ENCODE measurements at regions not wholly inside any gene's neighbourhood (a gene's known extent, or its start where the extent isn't known, plus 50 kb on each side); places are given as distances from the start of the nearest gene placed in this dataset.

- H3K4me3 ChIP-seq (ENCODE audit: insufficient read depth, low read length) = no peak overlapping the region
- H3K36me3 ChIP-seq (ENCODE audit: insufficient read depth, low read length) = no peaks in the 10 kb centered on the region
- H2AFZ ChIP-seq (ENCODE audit: low read length) = no peak overlapping the region
- no peak overlapping the region for H3K4me2 ChIP-seq (ENCODE audit: insufficient read depth, low read length)
- no peaks in the 10 kb centered on the region for H3K79me2 ChIP-seq (ENCODE audit: insufficient read depth, low read length)
- TF ChIP-seq CTCF (IDR thresholded peaks at IDR 0.05; ENCODE audit: extremely low read depth, low read depth, low read length) = no peak
- H3K4me1 ChIP-seq (ENCODE audit: insufficient read depth, low read length) = peaks cover 4% of the 10 kb centered on the region
- H4K20me1 ChIP-seq (ENCODE audit: insufficient read depth, low read length) = no peaks in the 10 kb centered on the region
- no peak for DNase-seq (ENCODE audit: insufficient read length, low spot score, missing footprints)
- H3K27me3 ChIP-seq (ENCODE audit: insufficient read depth, low read length) = no peaks in the 10 kb centered on the region
- no peak overlapping the region for H3K27ac ChIP-seq (ENCODE audit: low read depth, low read length)
- no peaks in the 10 kb centered on the region for H3K9me3 ChIP-seq (ENCODE audit: low read depth, low read length)
These were observed 86.4 kb upstream of the RIPOR2 start for GRCh38 chr6:25022140-25022553.

DNA sequence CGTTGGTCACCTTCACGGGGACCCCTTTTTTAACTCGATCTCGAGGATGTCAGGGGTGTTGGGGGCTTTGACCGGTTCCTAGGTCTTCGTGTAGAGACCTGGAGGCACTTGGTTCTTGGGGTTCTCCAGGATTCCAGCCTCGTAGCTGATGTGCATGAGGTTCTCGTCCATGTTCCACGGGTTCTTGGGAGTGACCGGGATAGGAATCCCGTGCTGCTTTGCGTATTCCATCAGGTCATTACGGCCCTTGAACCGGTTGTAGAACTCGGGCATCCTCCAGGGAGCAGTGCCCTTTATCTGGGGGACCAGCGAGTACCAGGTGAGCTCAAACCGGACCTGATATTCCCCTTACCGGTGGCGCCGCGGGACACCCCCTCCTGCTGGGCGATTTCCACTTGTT, 88.0 kb upstream of the RIPOR2 start:
- no peak for DNase-seq (ENCODE audit: insufficient read length, low spot score, missing footprints)
- Histone ChIP-seq H3K4me2 (ENCODE audit: insufficient read depth, low read length) (no peak overlapping the region), H4K20me1 (ENCODE audit: insufficient read depth, low read length) (no peaks in the 10 kb centered on the region), H3K4me3 (ENCODE audit: insufficient read depth, low read length) (no peak overlapping the region), H2AFZ (ENCODE audit: low read length) (no peak overlapping the region), H3K79me2 (ENCODE audit: insufficient read depth, low read length) (no peaks in the 10 kb centered on the region), H3K4me1 (ENCODE audit: insufficient read depth, low read length) (peaks cover 4% of the 10 kb centered on the region), H3K27me3 (ENCODE audit: insufficient read depth, low read length) (no peaks in the 10 kb centered on the region), H3K9me3 (ENCODE audit: low read depth, low read length) (no peaks in the 10 kb centered on the region), H3K27ac (ENCODE audit: low read depth, low read length) (no peak overlapping the region), H3K36me3 (ENCODE audit: insufficient read depth, low read length) (no peaks in the 10 kb centered on the region)
- TF ChIP-seq CTCF (IDR thresholded peaks at IDR 0.05; ENCODE audit: extremely low read depth, low read depth, low read length) = no peak

GRCh38 chr6:25024821-25025220, 89.1 kb upstream of the RIPOR2 start:
- no peak for TF ChIP-seq CTCF (IDR thresholded peaks at IDR 0.05; ENCODE audit: extremely low read depth, low read depth, low read length)
- H4K20me1 ChIP-seq (ENCODE audit: insufficient read depth, low read length) = no peaks in the 10 kb centered on the region
- H3K4me3 ChIP-seq (ENCODE audit: insufficient read depth, low read length) = no peak overlapping the region
- H3K9me3 ChIP-seq (ENCODE audit: low read depth, low read length) = no peaks in the 10 kb centered on the region
- no peaks in the 10 kb centered on the region for H3K36me3 ChIP-seq (ENCODE audit: insufficient read depth, low read length)
- no peak overlapping the region for H3K4me2 ChIP-seq (ENCODE audit: insufficient read depth, low read length)
- H2AFZ ChIP-seq (ENCODE audit: low read length) = no peak overlapping the region
- no peak overlapping the region for H3K27ac ChIP-seq (ENCODE audit: low read depth, low read length)
- peaks cover 4% of the 10 kb centered on the region for H3K4me1 ChIP-seq (ENCODE audit: insufficient read depth, low read length)
- no peak for DNase-seq (ENCODE audit: insufficient read length, low spot score, missing footprints)
- no peaks in the 10 kb centered on the region for H3K27me3 ChIP-seq (ENCODE audit: insufficient read depth, low read length)
- H3K79me2 ChIP-seq (ENCODE audit: insufficient read depth, low read length) = no peaks in the 10 kb centered on the region

DNA sequence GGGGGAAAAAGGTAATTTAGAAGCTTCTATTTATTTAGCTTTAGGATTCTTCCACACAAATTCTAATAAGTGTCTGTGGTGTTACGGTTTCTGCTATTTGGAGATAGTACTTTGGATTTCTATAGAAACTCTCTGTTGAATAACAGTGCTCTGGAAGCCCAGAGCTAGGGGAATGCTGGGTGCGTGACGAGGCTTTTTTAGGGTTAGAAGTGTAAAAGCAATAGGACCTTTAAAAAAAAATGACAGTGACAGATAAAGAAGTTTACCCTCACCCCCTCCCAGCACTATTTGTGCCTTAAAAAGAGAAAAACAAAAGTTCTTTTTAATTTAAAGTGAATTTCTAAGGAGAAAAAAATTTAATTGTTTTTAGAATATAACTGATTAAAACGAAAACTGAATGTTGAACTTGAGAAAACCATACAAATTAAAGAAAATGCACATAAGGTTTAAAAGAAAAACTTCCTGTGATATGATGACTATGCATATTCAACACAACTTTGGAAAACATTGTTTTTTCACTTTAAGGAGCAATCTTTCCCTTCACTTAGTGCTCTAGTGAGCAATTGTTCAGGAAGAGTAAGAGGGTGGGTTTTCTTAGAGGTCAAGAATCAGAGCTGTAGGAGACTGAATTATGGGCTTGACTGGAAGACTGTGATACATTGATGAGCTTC, 89.6 kb upstream of the RIPOR2 start:
- H3K9me3 ChIP-seq (ENCODE audit: low read depth, low read length) = no peaks in the 10 kb centered on the region
- H3K27ac ChIP-seq (ENCODE audit: low read depth, low read length) = no peak overlapping the region
- H4K20me1 ChIP-seq (ENCODE audit: insufficient read depth, low read length) = no peaks in the 10 kb centered on the region
- no peak overlapping the region for H3K4me3 ChIP-seq (ENCODE audit: insufficient read depth, low read length)
- no peak for TF ChIP-seq CTCF (IDR thresholded peaks at IDR 0.05; ENCODE audit: extremely low read depth, low read depth, low read length)
- peak overlapping the region; percentile 12 for H3K4me2 ChIP-seq (ENCODE audit: insufficient read depth, low read length)
- no peak for DNase-seq (ENCODE audit: insufficient read length, low spot score, missing footprints)
- no peaks in the 10 kb centered on the region for H3K79me2 ChIP-seq (ENCODE audit: insufficient read depth, low read length)
- H3K36me3 ChIP-seq (ENCODE audit: insufficient read depth, low read length) = no peaks in the 10 kb centered on the region
- H3K27me3 ChIP-seq (ENCODE audit: insufficient read depth, low read length) = no peaks in the 10 kb centered on the region
- H3K4me1 ChIP-seq (ENCODE audit: insufficient read depth, low read length) = peaks cover 4% of the 10 kb centered on the region
- peak overlapping the region; percentile 73 for H2AFZ ChIP-seq (ENCODE audit: low read length)

All from osteoblast (primary cell).